ENCODE measurements at regions not wholly inside any gene's neighbourhood (a gene's known extent, or its start where the extent isn't known, plus 50 kb on each side); places are given as distances from the start of the nearest gene placed in this dataset.

GRCh38 chr12:24287963-24288362 lies 338.5 kb upstream of the SOX5 start:
- TF ChIP-seq CTCF (optimal IDR thresholded peaks at IDR 0.05 in 1 of 3, IDR thresholded peaks at IDR 0.05 in 1 of 3, conservative IDR thresholded peaks at IDR 0.05 in 1 of 3; ENCODE audit: extremely low read depth in 1 of 3, insufficient read depth in 2 of 3, low read length in 3 of 3) (no peak), EZH2 (IDR thresholded peaks at IDR 0.05; ENCODE audit: low read length) (no peak)

Data from keratinocyte (primary cell).